Inflammatory macrophage (primary cell): ENCODE measurements at regions not wholly inside any gene's neighbourhood (a gene's known extent, or its start where the extent isn't known, plus 50 kb on each side); places are given as distances from the start of the nearest gene placed in this dataset.
A peak's percentile ranks its signal among the peaks of the same experiment; 100 is the strongest.
"Not testable (repeated sequence)": the region's sequence is repeated elsewhere in the genome, so short reads cannot be mapped to it uniquely, and the experiment has no call there.

Source experiments
- DNase-seq, 2 donors: peaks; one replicate each; pipeline ENCODE4 v3.0.0-alpha.2; 2020 to 2022

- no peak for DNase-seq
Measured at GRCh38 chr2:40955042-40955441, 503.2 kb upstream of the SLC8A1 start.

GRCh38 chr2:40955635-40956034 is 503.7 kb upstream of the SLC8A1 start:
- DNase-seq, result no peak

GRCh38 chr2:40957508-40957907 is 505.6 kb upstream of the SLC8A1 start:
- peak; percentile 81 to 84 for DNase-seq

- no peak for DNase-seq
Measured at GRCh38 chr2:40962026-40962425, 510.1 kb upstream of the SLC8A1 start.

GRCh38 chr2:40964509-40965250 is 512.8 kb upstream of the SLC8A1 start:
- no peak for DNase-seq

- DNase-seq, result no peak
Measured at GRCh38 chr2:40967451-40967850, 515.6 kb upstream of the SLC8A1 start.

GRCh38 chr2:40975151-40975550 is 523.3 kb upstream of the SLC8A1 start:
- DNase-seq, result no peak

GRCh38 chr2:40997362-40997761 is 545.5 kb upstream of the SLC8A1 start:
- no peak for DNase-seq

- DNase-seq, result no peak
Measured at GRCh38 chr2:41000374-41000773, 548.5 kb upstream of the SLC8A1 start.

- DNase-seq, result no peak
Measured at GRCh38 chr2:41000906-41001305, 549.0 kb upstream of the SLC8A1 start.

- no peak for DNase-seq
Measured at GRCh38 chr2:41004700-41005099, 552.8 kb upstream of the SLC8A1 start.

GRCh38 chr2:41020358-41020757 is 568.5 kb upstream of the SLC8A1 start:
- DNase-seq, result no peak

- no peak for DNase-seq
Measured at GRCh38 chr2:41024816-41025215, 572.9 kb upstream of the SLC8A1 start.

GRCh38 chr2:41026613-41027012 is 574.7 kb upstream of the SLC8A1 start:
- no peak for DNase-seq

GRCh38 chr2:41027095-41027494 is 575.2 kb upstream of the SLC8A1 start:
- no peak for DNase-seq

GRCh38 chr2:41031282-41031681 is 579.4 kb upstream of the SLC8A1 start:
- no peak for DNase-seq

- DNase-seq, result no peak
Measured at GRCh38 chr2:41032715-41033114, 580.8 kb upstream of the SLC8A1 start.

- no peak for DNase-seq
Measured at GRCh38 chr2:41033127-41033526, 581.2 kb upstream of the SLC8A1 start.

- DNase-seq, result no peak
Measured at GRCh38 chr2:41038408-41038807, 586.5 kb upstream of the SLC8A1 start.

GRCh38 chr2:41039750-41040149 is 587.9 kb upstream of the SLC8A1 start:
- DNase-seq, result not testable (repeated sequence)

- no peak for DNase-seq
Measured at GRCh38 chr2:41040782-41041520, 589.1 kb upstream of the SLC8A1 start.

- no peak for DNase-seq
Measured at GRCh38 chr2:41042343-41042742, 590.5 kb upstream of the SLC8A1 start.

GRCh38 chr2:41061356-41061755 is 609.5 kb upstream of the SLC8A1 start:
- DNase-seq, result no peak

GRCh38 chr2:41062336-41062735 is 610.4 kb upstream of the SLC8A1 start:
- no peak for DNase-seq
